Liver (tissue), 8 donors: ENCODE measurements at regions not wholly inside any gene's neighbourhood (a gene's known extent, or its start where the extent isn't known, plus 50 kb on each side); places are given as distances from the start of the nearest gene placed in this dataset.

ENCODE experiments used
- DNase-seq: peaks from one replicate; pipeline ENCODE4 v3.0.0-alpha.2; 2017; ENCODE audit warnings: low spot score
- H3K27ac ChIP-seq, 2 donors: one replicate each; pipeline ENCODE4 v1.7.0; 2013; ENCODE audit warnings: inconsistent platforms in 2 of 2, low read length in 2 of 2, control low read depth in 1 of 2, low read depth in 1 of 2, mild to moderate bottlenecking in 1 of 2
- H3K27me3 ChIP-seq, 4 donors: one replicate each; pipeline versions ENCODE4 v1.6.1 to v1.7.0; 2013; ENCODE audit warnings: low read length in 3 of 4, inconsistent platforms in 1 of 4, mild to moderate bottlenecking in 1 of 4, moderate library complexity in 1 of 4; ENCODE audit not compliant: control insufficient read depth in 4 of 4, insufficient read depth in 4 of 4
- H3K36me3 ChIP-seq, 4 donors: one replicate each; pipeline versions ENCODE4 v1.6.1 to v1.7.0; 2013; ENCODE audit warnings: low read length in 3 of 4, mild to moderate bottlenecking in 3 of 4, low read depth in 1 of 4, moderate library complexity in 1 of 4; ENCODE audit not compliant: control insufficient read depth in 4 of 4, insufficient read depth in 3 of 4
- H3K4me1 ChIP-seq, 4 donors: one replicate each; pipeline versions ENCODE4 v1.6.1 to v1.7.0; 2013; ENCODE audit warnings: low read length in 3 of 4, mild to moderate bottlenecking in 3 of 4, moderate library complexity in 1 of 4; ENCODE audit not compliant: control insufficient read depth in 4 of 4, insufficient read depth in 4 of 4
- H3K4me3 ChIP-seq, 3 donors: one replicate each; pipeline versions ENCODE4 v1.6.1 to v1.7.0; 2013; ENCODE audit warnings: low read length in 3 of 3, control low read depth in 1 of 3, low read depth in 1 of 3, mild to moderate bottlenecking in 1 of 3
- H3K9ac ChIP-seq, 2 donors: one replicate each; pipeline ENCODE4 v1.7.0; 2013; ENCODE audit warnings: low read length in 2 of 2, mild to moderate bottlenecking in 2 of 2, moderate library complexity in 2 of 2, control low read depth in 1 of 2, low read depth in 1 of 2
- H3K9me3 ChIP-seq, 4 donors: one replicate each; pipeline versions ENCODE4 v1.6.1 to v1.7.0; 2013; ENCODE audit warnings: low read length in 3 of 4; ENCODE audit not compliant: control insufficient read depth in 4 of 4
- ATF3 ChIP-seq: IDR thresholded peaks from 2 replicates; pipeline ENCODE4 v1.6.1; 2016; ENCODE audit warnings: antibody characterized with exemption
- EGR1 ChIP-seq, 2 donors: IDR thresholded peaks; 2 replicates each; pipeline ENCODE4 v1.6.1; 2016 to 2018; ENCODE audit warnings: antibody characterized with exemption in 2 of 2, low read depth in 2 of 2
- FOXA1 ChIP-seq: IDR thresholded peaks from 2 replicates; pipeline ENCODE4 v1.6.1; 2016; ENCODE audit warnings: antibody characterized with exemption
- FOXA2 ChIP-seq: IDR thresholded peaks from 2 replicates; pipeline ENCODE4 v1.6.1; 2016; ENCODE audit warnings: antibody characterized with exemption
- GABPA ChIP-seq, 2 donors: IDR thresholded peaks in 1 of 2; conservative IDR thresholded peaks in 1 of 2; 2 replicates each; pipeline ENCODE4 v1.6.1; 2016; ENCODE audit warnings: antibody characterized with exemption in 2 of 2, mild to moderate bottlenecking in 1 of 2, moderate library complexity in 1 of 2
- HNF4A ChIP-seq, 2 donors: conservative IDR thresholded peaks; 2 replicates each; pipeline ENCODE4 v1.6.1; 2016; ENCODE audit warnings: antibody characterized with exemption in 2 of 2, mild to moderate bottlenecking in 2 of 2
- HNF4G ChIP-seq: IDR thresholded peaks from 2 replicates; pipeline ENCODE4 v1.6.1; 2016; ENCODE audit warnings: antibody characterized with exemption
- JUND ChIP-seq, 2 donors: IDR thresholded peaks; 2 replicates each; pipeline ENCODE4 v1.6.1; 2016; ENCODE audit warnings: antibody characterized with exemption in 2 of 2
- MAX ChIP-seq: IDR thresholded peaks from 2 replicates; pipeline ENCODE4 v1.6.1; 2016; ENCODE audit warnings: antibody characterized with exemption
- NR2F2 ChIP-seq: IDR thresholded peaks from 2 replicates; pipeline ENCODE4 v1.6.1; 2016; ENCODE audit warnings: antibody characterized with exemption
- RAD21 ChIP-seq, 2 donors: IDR thresholded peaks; 2 replicates each; pipeline ENCODE4 v1.6.1; 2016; ENCODE audit warnings: antibody characterized with exemption in 2 of 2, mild to moderate bottlenecking in 2 of 2
- REST ChIP-seq: IDR thresholded peaks from 2 replicates; pipeline ENCODE4 v1.6.1; 2016; ENCODE audit warnings: antibody characterized with exemption, mild to moderate bottlenecking
- RXRA ChIP-seq, 2 donors: IDR thresholded peaks; 2 replicates each; pipeline ENCODE4 v1.6.1; 2017 to 2018; ENCODE audit warnings: antibody characterized with exemption in 2 of 2, mild to moderate bottlenecking in 1 of 2
- SP1 ChIP-seq: IDR thresholded peaks from 2 replicates; pipeline ENCODE4 v1.6.1; 2018; ENCODE audit warnings: antibody characterized with exemption, mild to moderate bottlenecking
- TAF1 ChIP-seq: conservative IDR thresholded peaks from 2 replicates; pipeline ENCODE4 v1.6.1; 2016; ENCODE audit warnings: antibody characterized with exemption, mild to moderate bottlenecking
- YY1 ChIP-seq: IDR thresholded peaks from 2 replicates; pipeline ENCODE4 v1.6.1; 2016; ENCODE audit warnings: antibody characterized with exemption, mild to moderate bottlenecking
- WGBS: extraction: QIAGEN DNeasy Blood & Tissue Kit; methylation state at CpG from one replicate; pipeline ENCODE4 v1.1.7; 2013; 5-methylcytosine and 5-hydroxymethylcytosine counted together
- TF ChIP-seq, protein P1 (sequence below): IDR thresholded peaks from 2 replicates; pipeline ENCODE4 v1.6.1; 2016; ENCODE audit warnings: antibody characterized with exemption
- TF ChIP-seq, protein P2 (sequence below): fragments of 150-350 bp; IDR thresholded peaks from 2 replicates; pipeline ENCODE4 v1.5.1; 2017; ENCODE audit warnings: improper control_type of control experiment, low read depth, low read length; ENCODE audit not compliant: missing input control
- donor health status: healthy.
- donor health status: healthy.
- donor health status: healthy.
- donor health status: healthy.
- donor health status: healthy.

DNA sequence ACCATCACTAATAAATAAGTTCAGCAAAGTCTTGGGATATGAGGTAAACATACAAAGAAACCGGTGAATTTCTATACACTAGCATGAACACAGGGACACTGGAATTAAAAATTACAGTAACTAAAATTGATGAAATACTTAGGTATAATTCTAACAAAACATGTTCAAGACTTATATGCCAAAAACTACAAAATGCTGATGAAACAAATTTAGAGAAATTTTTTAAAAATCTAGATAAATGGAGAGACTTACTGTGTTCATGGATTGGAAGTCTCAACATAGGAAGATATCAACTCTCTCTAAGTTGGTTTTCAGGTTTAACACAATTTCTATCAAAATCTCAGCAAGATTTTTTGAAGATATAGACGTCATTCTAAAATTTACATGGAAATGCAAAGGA lies 128.8 kb upstream of the RET start:
- no peaks in the 10 kb centered on the region for H3K9me3 ChIP-seq
- TF ChIP-seq MAX (no peak), EGR1 (IDR thresholded peaks at IDR 0.05; ENCODE audit: low read depth in 2 of 2) (no peak), ATF3 (no peak), HNF4A (conservative IDR thresholded peaks at IDR 0.05) (no peak), HNF4G (no peak), RAD21 (IDR thresholded peaks at IDR 0.05) (no peak), GABPA (IDR thresholded peaks at IDR 0.05 in 1 of 2, conservative IDR thresholded peaks at IDR 0.05 in 1 of 2) (no peak), REST (no peak), YY1 (no peak), FOXA2 (no peak), RXRA (IDR thresholded peaks at IDR 0.05) (no peak), SP1 (no peak), TAF1 (no peak), FOXA1 (no peak), NR2F2 (no peak), JUND (IDR thresholded peaks at IDR 0.05) (no peak)
- TF ChIP-seq, protein P1, sequence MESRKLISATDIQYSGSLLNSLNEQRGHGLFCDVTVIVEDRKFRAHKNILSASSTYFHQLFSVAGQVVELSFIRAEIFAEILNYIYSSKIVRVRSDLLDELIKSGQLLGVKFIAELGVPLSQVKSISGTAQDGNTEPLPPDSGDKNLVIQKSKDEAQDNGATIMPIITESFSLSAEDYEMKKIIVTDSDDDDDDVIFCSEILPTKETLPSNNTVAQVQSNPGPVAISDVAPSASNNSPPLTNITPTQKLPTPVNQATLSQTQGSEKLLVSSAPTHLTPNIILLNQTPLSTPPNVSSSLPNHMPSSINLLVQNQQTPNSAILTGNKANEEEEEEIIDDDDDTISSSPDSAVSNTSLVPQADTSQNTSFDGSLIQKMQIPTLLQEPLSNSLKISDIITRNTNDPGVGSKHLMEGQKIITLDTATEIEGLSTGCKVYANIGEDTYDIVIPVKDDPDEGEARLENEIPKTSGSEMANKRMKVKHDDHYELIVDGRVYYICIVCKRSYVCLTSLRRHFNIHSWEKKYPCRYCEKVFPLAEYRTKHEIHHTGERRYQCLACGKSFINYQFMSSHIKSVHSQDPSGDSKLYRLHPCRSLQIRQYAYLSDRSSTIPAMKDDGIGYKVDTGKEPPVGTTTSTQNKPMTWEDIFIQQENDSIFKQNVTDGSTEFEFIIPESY = no peak
- TF ChIP-seq, protein P2, sequence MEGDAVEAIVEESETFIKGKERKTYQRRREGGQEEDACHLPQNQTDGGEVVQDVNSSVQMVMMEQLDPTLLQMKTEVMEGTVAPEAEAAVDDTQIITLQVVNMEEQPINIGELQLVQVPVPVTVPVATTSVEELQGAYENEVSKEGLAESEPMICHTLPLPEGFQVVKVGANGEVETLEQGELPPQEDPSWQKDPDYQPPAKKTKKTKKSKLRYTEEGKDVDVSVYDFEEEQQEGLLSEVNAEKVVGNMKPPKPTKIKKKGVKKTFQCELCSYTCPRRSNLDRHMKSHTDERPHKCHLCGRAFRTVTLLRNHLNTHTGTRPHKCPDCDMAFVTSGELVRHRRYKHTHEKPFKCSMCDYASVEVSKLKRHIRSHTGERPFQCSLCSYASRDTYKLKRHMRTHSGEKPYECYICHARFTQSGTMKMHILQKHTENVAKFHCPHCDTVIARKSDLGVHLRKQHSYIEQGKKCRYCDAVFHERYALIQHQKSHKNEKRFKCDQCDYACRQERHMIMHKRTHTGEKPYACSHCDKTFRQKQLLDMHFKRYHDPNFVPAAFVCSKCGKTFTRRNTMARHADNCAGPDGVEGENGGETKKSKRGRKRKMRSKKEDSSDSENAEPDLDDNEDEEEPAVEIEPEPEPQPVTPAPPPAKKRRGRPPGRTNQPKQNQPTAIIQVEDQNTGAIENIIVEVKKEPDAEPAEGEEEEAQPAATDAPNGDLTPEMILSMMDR = no peak
- no peak overlapping the region for H3K4me3 ChIP-seq
- peaks cover 3 to 12% (median 9%) of the 10 kb centered on the region in 4 donors for H3K4me1 ChIP-seq
- no peak for DNase-seq
- H3K27me3 ChIP-seq = peaks cover 0 to 4% (median 0%) of the 10 kb centered on the region in 4 donors
- 74% methylated on average over 2 of the region's 2 CpGs for WGBS
- H3K9ac ChIP-seq = no peak overlapping the region
- H3K36me3 ChIP-seq = no peaks in the 10 kb centered on the region
- H3K27ac ChIP-seq = no peak overlapping the region
